WTC11 (cell line): ENCODE measurements at regions not wholly inside any gene's neighbourhood (a gene's known extent, or its start where the extent isn't known, plus 50 kb on each side); places are given as distances from the start of the nearest gene placed in this dataset.

Source experiments
- ATAC-seq: fragments of 200-7000 bp; cut with Tn5 transposase; 2 replicates; pipeline ENCODE4 v1.10.0; 2021; ENCODE audit warnings: mild to moderate bottlenecking, moderate library complexity
- CTCF ChIA-PET: fragments of 300-600 bp; sonication (Branson Sonifier 250); formaldehyde crosslinking; loops from one replicate; lab custom pipeline; 2021; ENCODE audit warnings: antibody characterized with exemption; lab: Charles Lee
- POLR2A ChIA-PET: fragments of 350-600 bp; sonication (Branson Sonifier 250); formaldehyde crosslinking; loops from one replicate; lab custom pipeline; 2021; ENCODE audit warnings: antibody characterized with exemption; lab: Charles Lee
- DNase-seq: peaks from one replicate; pipeline ENCODE4 v3.0.0; 2021; ENCODE audit warnings: low spot score
- H3K27ac Mint-ChIP-seq: 2 replicates; pipeline ENCODE4 v1.8.0; 2021; ENCODE audit warnings: mixed read lengths
- H3K27me3 Mint-ChIP-seq: 2 replicates; pipeline ENCODE4 v1.8.0; 2021; ENCODE audit warnings: low read depth, mild to moderate bottlenecking, moderate library complexity, mixed read lengths
- H3K36me3 Mint-ChIP-seq: 2 replicates; pipeline ENCODE4 v1.8.0; 2021; ENCODE audit warnings: mixed read lengths
- H3K4me1 Mint-ChIP-seq: 2 replicates; pipeline ENCODE4 v1.8.0; 2022; ENCODE audit warnings: mixed read lengths
- H3K4me3 Mint-ChIP-seq: 2 replicates; pipeline ENCODE4 v1.8.0; 2021; ENCODE audit warnings: mild to moderate bottlenecking, moderate library complexity, mixed read lengths
- H3K9me3 Mint-ChIP-seq: 2 replicates; pipeline ENCODE4 v1.8.0; 2021; ENCODE audit warnings: mixed read lengths
- ATF3 ChIP-seq: sonication (generic); formaldehyde crosslinking; conservative IDR thresholded peaks from 2 replicates; pipeline ENCODE4 v1.8.1; 2022; ENCODE audit warnings: mild to moderate bottlenecking, missing genetic modification reagents
- ELF4 ChIP-seq: sonication (generic); formaldehyde crosslinking; IDR thresholded peaks from 2 replicates; pipeline ENCODE4 v1.8.1; 2022; ENCODE audit warnings: low read depth, mild to moderate bottlenecking, moderate library complexity, missing genetic modification reagents
- GRHL2 ChIP-seq: fragments of 250-450 bp; sonication (Bioruptor Pico); IDR thresholded peaks from 2 replicates; pipeline ENCODE4 v1.8.0; 2022; ENCODE audit warnings: mild to moderate bottlenecking, moderate library complexity; ENCODE audit not compliant: insufficient replicate concordance, severe bottlenecking
- MXD4 ChIP-seq: fragments of 250-450 bp; sonication (Bioruptor Pico); IDR thresholded peaks from 2 replicates; pipeline ENCODE4 v1.8.0; 2021; ENCODE audit warnings: mild to moderate bottlenecking, moderate library complexity, borderline replicate concordance
- NFE2L1 ChIP-seq: sonication (generic); formaldehyde crosslinking; IDR thresholded peaks from 2 replicates; pipeline ENCODE4 v1.8.1; 2023; ENCODE audit warnings: missing genetic modification reagents
- NR2C2 ChIP-seq: sonication (generic); formaldehyde crosslinking; IDR thresholded peaks from 2 replicates; pipeline ENCODE4 v1.8.0; 2022; ENCODE audit warnings: mild to moderate bottlenecking, missing genetic modification reagents
- PRRX2 ChIP-seq: fragments of 250-450 bp; sonication (Bioruptor Pico); IDR thresholded peaks from 2 replicates; pipeline ENCODE4 v1.8.0; 2021; ENCODE audit warnings: mild to moderate bottlenecking
- SMAD4 ChIP-seq: sonication (generic); formaldehyde crosslinking; IDR thresholded peaks from 2 replicates; pipeline ENCODE4 v1.8.0; 2022; ENCODE audit warnings: mild to moderate bottlenecking, missing genetic modification reagents
- TF ChIP-seq, protein P1 (sequence below): sonication (generic); formaldehyde crosslinking; IDR thresholded peaks from 2 replicates; pipeline ENCODE4 v1.8.0; 2023; ENCODE audit warnings: mild to moderate bottlenecking, missing genetic modification reagents
- TF ChIP-seq, protein P2 (sequence below): sonication (generic); formaldehyde crosslinking; IDR thresholded peaks from 2 replicates; pipeline ENCODE4 v1.8.1; 2022; ENCODE audit warnings: missing genetic modification reagents, borderline replicate concordance
- TF ChIP-seq, protein P3 (sequence below): fragments of 250-450 bp; sonication (Bioruptor Pico); conservative IDR thresholded peaks from 2 replicates; pipeline ENCODE4 v1.9.0; 2021; ENCODE audit warnings: mild to moderate bottlenecking
- TF ChIP-seq, protein P4 (sequence below): fragments of 250-450 bp; sonication (Bioruptor Pico); IDR thresholded peaks from 2 replicates; pipeline ENCODE4 v2.1.2; 2022; ENCODE audit warnings: mild to moderate bottlenecking, moderate library complexity

DNA sequence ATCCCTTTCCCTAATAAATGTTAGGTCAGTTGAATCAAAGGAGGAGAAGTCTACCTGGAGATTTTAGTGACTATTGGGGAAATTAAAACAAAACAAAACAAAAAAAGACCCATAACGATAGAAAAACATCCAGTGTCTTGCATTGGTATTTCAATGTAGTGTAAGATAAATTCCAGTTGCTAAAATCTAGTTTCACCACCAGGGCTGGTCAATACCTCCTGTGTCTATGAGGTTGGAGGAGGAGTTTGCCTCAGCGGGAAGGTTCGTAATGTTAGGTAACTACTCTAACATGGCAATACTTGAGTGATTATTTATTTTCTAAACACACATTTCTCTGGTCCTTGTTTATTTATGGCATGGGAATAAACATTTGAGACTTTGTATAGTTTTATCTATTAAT lies 483.2 kb downstream of the FGF9 start:
- no peak for ATAC-seq
- POLR2A ChIA-PET = no interaction called here

GRCh38 chr13:22161871-22162270 lies 491.0 kb downstream of the FGF9 start:
- TF ChIP-seq, protein P1, sequence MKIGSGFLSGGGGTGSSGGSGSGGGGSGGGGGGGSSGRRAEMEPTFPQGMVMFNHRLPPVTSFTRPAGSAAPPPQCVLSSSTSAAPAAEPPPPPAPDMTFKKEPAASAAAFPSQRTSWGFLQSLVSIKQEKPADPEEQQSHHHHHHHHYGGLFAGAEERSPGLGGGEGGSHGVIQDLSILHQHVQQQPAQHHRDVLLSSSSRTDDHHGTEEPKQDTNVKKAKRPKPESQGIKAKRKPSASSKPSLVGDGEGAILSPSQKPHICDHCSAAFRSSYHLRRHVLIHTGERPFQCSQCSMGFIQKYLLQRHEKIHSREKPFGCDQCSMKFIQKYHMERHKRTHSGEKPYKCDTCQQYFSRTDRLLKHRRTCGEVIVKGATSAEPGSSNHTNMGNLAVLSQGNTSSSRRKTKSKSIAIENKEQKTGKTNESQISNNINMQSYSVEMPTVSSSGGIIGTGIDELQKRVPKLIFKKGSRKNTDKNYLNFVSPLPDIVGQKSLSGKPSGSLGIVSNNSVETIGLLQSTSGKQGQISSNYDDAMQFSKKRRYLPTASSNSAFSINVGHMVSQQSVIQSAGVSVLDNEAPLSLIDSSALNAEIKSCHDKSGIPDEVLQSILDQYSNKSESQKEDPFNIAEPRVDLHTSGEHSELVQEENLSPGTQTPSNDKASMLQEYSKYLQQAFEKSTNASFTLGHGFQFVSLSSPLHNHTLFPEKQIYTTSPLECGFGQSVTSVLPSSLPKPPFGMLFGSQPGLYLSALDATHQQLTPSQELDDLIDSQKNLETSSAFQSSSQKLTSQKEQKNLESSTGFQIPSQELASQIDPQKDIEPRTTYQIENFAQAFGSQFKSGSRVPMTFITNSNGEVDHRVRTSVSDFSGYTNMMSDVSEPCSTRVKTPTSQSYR (CRISPR knock-in tag) = no peak
- ATAC-seq (no peak), DNase-seq (no peak)
- H3K4me1 Mint-ChIP-seq = peaks cover 8% of the 10 kb centered on the region; the same call in 1 of the 2 replicates
- H3K27ac Mint-ChIP-seq = peak overlapping the region; percentile 43; the same call in 1 of the 2 replicates
- H3K4me3 Mint-ChIP-seq = no peak overlapping the region
- ChIA-PET CTCF (no interaction called here), POLR2A (no interaction called here)
- no peaks in the 10 kb centered on the region for H3K27me3 Mint-ChIP-seq
- H3K9me3 Mint-ChIP-seq = peaks cover 4% of the 10 kb centered on the region; the same call in 1 of the 2 replicates
- H3K36me3 Mint-ChIP-seq = no peaks in the 10 kb centered on the region

More for the DNA sequence above, 483.2 kb downstream of the FGF9 start:
- no peaks in the 10 kb centered on the region for H3K9me3 Mint-ChIP-seq
- H3K27ac Mint-ChIP-seq = no peak overlapping the region
- TF ChIP-seq MXD4 (CRISPR knock-in tag) (no peak), NFE2L1 (CRISPR knock-in tag) (no peak), ELF4 (CRISPR knock-in tag) (no peak), SMAD4 (CRISPR knock-in tag) (no peak)
- TF ChIP-seq, protein P2, sequence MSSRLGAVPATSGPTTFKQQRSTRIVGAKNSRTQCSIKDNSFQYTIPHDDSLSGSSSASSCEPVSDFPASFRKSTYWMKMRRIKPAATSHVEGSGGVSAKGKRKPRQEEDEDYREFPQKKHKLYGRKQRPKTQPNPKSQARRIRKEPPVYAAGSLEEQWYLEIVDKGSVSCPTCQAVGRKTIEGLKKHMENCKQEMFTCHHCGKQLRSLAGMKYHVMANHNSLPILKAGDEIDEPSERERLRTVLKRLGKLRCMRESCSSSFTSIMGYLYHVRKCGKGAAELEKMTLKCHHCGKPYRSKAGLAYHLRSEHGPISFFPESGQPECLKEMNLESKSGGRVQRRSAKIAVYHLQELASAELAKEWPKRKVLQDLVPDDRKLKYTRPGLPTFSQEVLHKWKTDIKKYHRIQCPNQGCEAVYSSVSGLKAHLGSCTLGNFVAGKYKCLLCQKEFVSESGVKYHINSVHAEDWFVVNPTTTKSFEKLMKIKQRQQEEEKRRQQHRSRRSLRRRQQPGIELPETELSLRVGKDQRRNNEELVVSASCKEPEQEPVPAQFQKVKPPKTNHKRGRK (CRISPR knock-in tag) = no peak
- TF ChIP-seq, protein P3, sequence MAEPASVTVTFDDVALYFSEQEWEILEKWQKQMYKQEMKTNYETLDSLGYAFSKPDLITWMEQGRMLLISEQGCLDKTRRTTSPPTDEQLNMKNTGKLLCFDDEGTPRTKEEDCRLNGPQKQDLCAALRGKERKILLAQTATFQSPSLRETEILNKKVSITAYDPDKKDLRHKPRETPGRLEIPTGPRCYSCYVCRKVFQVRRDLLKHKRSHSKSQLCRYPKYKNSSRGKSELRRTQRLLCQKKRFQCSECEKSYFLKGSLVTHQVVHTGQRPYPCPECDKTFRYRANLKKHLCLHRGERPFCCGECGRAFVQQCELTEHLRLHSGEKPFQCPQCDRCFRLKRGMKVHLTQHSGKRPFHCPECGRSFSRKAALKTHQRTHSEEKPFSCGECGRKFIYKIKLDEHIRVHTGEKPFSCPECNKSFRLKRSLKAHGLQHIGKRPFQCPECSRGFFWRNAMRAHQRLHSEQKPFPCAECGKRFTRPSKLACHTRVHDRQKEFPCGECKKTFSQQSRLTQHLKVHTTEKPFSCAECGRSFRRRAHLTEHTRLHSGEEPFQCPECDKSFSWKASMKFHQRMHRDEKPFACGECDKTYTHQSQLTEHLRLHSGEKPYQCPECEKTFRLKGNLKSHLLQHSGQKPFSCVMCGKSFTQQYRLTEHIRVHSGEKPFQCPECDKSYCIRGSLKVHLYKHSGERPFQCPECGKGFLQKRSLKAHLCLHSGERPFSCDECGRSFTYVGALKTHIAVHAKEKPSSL (CRISPR knock-in tag) = no peak
- no peaks in the 10 kb centered on the region for H3K4me1 Mint-ChIP-seq
- CTCF ChIA-PET = no interaction called here
- no peaks in the 10 kb centered on the region for H3K36me3 Mint-ChIP-seq
- no peaks in the 10 kb centered on the region for H3K27me3 Mint-ChIP-seq
- no peak overlapping the region for H3K4me3 Mint-ChIP-seq
- DNase-seq = no peak

GRCh38 chr13:22162889-22163288 lies 492.0 kb downstream of the FGF9 start:
- Mint-ChIP-seq H3K27me3 (no peaks in the 10 kb centered on the region), H3K4me1 (peaks cover 8% of the 10 kb centered on the region; the same call in 1 of the 2 replicates), H3K27ac (no peak overlapping the region), H3K36me3 (no peaks in the 10 kb centered on the region), H3K9me3 (peaks cover 4% of the 10 kb centered on the region; the same call in 1 of the 2 replicates), H3K4me3 (no peak overlapping the region)
- TF ChIP-seq ATF3 (CRISPR knock-in tag) (no peak), GRHL2 (no peak), NR2C2 (CRISPR knock-in tag) (no peak), PRRX2 (no peak)
- TF ChIP-seq, protein P4, sequence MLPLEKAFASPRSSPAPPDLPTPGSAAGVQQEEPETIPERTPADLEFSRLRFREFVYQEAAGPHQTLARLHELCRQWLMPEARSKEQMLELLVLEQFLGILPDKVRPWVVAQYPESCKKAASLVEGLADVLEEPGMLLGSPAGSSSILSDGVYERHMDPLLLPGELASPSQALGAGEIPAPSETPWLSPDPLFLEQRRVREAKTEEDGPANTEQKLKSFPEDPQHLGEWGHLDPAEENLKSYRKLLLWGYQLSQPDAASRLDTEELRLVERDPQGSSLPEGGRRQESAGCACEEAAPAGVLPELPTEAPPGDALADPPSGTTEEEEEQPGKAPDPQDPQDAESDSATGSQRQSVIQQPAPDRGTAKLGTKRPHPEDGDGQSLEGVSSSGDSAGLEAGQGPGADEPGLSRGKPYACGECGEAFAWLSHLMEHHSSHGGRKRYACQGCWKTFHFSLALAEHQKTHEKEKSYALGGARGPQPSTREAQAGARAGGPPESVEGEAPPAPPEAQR (CRISPR knock-in tag) = no peak
- CTCF ChIA-PET = no interaction called here
- DNase-seq = no peak
- no peak for ATAC-seq
- POLR2A ChIA-PET = no interaction called here
